Medulla oblongata (tissue), 1 donor: ENCODE measurements at regions not wholly inside any gene's neighbourhood (a gene's known extent, or its start where the extent isn't known, plus 50 kb on each side); places are given as distances from the start of the nearest gene placed in this dataset.

ENCODE experiments used
- DNase-seq: peaks from one replicate; pipeline ENCODE4 v3.0.0-alpha.2; 2015; ENCODE audit errors: extremely low spot score

DNA sequence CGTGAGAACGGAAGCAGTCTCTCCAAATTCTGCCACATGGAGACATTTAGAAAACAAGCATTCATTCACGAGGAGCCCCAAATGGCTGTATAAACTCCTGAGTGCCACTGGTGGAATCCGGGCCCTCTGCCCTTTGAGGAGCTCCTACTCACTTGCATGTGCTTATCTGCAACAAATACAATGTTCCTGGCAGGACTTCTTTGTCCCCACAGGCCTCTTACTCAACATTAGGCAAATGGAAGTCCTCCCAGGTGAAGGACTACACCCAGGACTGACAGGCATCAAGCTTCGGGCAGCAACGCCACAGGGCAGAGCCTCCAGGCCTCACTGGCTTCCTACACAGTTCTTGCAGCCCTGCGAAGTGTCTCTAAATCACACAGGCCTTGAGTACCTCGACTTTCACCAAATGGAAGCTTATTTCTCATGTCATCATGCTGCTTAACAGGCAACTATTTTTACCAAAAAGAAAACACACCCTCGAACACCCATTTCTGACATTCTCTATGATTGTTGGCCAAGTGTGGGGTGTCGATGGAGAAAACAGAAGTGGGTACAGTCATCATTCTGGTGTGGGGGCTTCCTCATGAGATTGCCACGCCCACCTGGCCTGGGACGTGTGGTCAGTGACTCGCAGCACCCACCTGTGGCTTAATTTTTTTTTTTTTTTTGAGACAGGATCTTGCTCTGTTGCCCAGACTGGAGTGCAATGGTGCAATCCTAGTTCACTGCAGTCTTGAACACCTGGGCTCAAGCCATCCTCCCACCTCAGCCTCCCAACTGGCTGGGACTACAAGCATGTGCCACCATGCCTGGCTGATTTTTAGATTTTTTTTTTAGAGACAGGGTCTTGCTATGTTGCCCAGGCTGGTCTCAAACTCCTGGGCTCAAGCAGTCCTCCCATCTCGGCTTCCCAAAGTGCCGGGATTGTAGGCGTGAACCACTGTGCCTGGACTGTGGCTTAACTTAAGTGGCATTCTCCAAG is 186.8 kb upstream of the GLI2 start:
- DNase-seq: no peak

- no peak for DNase-seq
Observed at GRCh38 chr2:120549841-120550240, 185.8 kb upstream of the GLI2 start.

- DNase-seq: no peak
Observed at GRCh38 chr2:120550282-120550681, 185.4 kb upstream of the GLI2 start.

DNA sequence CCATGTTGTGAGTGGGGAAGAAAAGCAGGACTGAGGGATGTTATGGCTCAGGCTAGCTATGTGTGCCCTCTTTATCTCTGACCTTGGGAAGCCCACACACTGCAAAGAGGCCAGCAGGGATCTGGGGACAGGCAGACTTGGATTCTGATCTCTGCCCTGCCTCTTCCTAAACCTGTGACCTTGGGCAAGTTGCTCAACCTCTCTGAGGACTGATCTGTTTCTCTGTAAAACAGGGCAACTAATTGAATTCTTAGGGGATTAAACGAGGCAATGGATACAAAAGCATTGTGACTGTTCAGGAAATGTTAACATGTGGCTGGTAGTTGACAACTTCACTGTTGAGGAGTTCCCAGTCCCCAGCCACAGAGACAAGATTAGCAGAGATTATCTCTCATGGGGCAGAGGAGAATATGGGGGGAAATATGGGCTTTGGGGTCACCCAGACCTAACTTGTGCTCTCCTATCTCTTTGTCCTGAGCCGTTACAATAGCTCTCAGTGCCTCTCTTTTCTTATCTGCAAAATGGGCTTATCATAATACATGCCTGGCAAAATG is 184.7 kb upstream of the GLI2 start:
- DNase-seq: no peak

- peak; percentile 53 for DNase-seq
Observed at GRCh38 chr2:120551522-120551921, 184.1 kb upstream of the GLI2 start.

DNA sequence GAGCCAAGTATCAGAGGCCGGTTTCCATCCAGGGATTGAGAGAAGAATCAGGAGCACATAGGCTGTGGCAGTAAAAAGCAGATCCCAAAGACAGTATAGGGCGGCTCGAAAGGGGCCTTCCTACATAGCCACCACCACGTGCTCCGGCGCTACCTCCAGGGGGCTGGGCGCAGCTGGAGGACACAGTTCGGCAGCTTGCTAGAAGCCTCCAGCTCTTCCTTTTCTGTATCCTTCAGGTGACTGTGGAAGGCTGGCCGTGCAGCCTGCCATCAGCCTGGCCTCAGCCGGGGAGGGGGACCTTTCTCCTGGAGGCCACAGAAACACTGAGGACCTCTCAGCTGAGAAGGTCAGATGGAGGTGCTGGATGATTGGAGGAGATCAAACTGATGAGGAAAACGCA is 183.6 kb upstream of the GLI2 start:
- no peak for DNase-seq

GRCh38 chr2:120552800-120553481 is 182.7 kb upstream of the GLI2 start:
- peak; percentile 72 for DNase-seq

DNA sequence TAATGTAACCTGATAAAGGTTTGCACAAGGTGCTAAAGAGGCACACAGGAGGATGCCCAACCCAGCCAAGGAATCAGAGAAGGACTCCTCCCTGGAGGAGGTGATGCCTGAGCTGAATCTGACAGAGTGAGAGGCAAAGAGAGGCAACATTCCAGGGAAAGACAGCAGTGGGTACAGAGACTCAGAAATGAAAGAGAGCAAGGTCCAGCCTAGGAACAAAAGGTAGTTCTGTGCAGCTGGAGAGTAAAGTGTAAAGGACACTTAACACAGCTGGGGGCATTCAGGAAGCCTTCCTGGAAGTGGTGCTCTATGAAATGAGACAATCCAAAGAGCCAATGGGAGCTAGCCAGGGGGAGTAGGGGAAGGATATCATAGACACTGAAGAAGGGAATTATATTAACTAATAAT is 181.0 kb upstream of the GLI2 start:
- DNase-seq: no peak

DNA sequence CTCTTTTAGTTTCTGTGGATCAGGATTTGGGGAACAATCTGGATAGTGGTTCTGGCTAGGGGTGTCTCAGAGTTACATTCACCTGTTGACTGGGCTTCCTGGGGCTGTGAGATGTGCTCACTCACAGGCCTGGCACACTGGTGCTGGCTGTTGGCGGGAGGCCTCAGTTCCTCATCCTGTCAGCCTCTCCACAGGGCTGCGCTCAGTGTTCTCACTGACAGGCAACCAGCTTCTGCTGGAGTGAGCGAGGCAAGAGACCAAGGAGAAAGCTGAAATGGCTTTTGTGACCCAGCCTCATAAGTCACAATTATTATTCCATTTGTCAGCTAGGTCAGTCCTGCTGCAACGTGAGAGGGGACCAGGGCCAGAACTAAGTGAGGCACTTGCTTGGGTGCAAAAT is 180.6 kb upstream of the GLI2 start:
- no peak for DNase-seq

DNA sequence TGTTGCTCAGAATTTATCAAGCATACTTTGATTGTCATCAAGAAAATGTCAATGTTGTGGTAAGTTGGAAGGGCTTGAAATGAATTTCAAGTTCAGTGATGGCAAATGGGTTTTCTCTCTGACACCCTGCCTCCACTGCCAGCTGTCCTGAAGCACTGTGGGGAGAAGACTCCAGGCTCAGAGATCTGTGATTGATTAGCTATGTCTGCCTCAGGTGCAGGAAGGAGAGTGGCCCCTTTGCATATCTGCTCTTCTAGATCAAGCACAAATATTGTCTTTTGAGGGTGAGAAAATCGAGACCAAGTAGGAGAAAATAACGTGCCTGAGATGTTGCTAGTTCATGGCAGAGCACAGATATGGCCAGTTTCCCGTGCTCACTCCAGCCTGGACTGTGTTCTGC is 178.8 kb upstream of the GLI2 start:
- DNase-seq: no peak

GRCh38 chr2:120558847-120559246 is 176.8 kb upstream of the GLI2 start:
- no peak for DNase-seq

DNA sequence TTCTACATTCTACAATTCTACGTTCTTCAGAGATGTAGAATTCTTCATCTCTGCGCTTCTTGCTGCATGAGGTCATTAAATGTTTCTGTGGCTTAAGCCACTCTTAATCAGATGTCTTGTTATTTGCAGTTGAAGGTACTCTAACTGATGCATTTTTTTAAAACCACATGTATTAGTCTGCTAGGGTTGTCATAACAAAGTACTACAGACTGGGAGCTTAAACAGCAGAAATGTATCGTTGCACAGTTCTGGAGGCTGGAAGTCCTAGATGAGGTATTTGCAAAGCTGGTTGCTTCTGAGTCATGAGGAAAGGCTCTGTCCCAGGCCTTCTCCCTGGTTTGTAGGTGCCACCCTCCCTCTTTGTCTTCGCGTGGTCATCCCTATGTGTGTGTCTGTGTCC is 176.3 kb upstream of the GLI2 start:
- DNase-seq: no peak

DNA sequence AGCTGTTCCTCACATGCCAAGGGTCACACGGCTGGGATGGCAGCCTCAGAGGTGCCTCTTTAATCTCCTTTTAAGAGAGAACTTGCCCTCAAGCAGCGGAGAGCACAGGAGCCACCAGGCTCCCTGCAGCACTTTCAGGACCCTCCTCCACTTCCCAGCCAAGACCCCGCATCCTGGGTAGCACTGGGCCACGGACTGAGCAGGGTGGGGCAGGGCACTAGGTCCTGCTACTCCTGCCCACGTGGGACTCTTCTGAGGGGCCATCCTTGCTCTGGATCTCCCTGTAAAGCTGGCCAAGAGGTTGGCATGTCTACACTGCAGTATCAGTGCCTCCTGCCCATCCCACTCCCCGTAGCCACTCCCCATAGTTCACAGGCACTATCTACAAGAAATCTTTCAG is 175.3 kb upstream of the GLI2 start:
- DNase-seq: no peak

DNA sequence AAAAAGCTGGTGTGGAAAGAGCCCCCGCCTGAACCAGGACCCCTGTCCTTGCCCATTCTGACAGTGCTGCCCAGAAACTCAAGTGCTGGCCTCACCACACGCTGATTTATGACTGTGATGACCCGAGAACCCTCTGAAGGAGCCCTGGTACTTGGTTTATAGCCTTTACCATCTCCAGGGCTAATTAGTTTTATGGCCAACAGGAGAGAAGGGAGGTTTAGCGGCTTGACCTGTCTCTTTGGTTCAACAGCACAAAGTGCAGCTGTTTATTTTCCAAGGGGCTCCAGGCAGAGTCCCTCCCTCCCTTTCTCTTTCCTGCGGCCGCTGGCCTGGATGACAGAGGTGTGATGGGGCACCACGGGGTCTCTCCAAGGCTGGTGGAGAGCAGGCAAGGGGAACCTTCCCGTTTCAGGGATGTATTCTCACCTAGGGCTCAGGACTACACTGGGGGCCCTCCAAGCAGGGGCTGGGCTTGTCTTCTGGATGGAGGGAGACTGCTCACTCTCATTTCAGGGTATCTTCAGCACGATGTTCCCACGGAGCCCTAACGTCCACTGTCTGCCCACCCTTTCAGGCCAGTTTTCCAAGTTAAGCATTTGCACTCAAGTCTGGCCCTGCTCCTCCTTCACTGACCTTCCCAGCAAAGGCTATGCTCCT is 174.2 kb upstream of the GLI2 start:
- no peak for DNase-seq

GRCh38 chr2:120562218-120563005 is 173.3 kb upstream of the GLI2 start:
- DNase-seq: no peak

GRCh38 chr2:120563616-120564015 is 172.1 kb upstream of the GLI2 start:
- no peak for DNase-seq

DNA sequence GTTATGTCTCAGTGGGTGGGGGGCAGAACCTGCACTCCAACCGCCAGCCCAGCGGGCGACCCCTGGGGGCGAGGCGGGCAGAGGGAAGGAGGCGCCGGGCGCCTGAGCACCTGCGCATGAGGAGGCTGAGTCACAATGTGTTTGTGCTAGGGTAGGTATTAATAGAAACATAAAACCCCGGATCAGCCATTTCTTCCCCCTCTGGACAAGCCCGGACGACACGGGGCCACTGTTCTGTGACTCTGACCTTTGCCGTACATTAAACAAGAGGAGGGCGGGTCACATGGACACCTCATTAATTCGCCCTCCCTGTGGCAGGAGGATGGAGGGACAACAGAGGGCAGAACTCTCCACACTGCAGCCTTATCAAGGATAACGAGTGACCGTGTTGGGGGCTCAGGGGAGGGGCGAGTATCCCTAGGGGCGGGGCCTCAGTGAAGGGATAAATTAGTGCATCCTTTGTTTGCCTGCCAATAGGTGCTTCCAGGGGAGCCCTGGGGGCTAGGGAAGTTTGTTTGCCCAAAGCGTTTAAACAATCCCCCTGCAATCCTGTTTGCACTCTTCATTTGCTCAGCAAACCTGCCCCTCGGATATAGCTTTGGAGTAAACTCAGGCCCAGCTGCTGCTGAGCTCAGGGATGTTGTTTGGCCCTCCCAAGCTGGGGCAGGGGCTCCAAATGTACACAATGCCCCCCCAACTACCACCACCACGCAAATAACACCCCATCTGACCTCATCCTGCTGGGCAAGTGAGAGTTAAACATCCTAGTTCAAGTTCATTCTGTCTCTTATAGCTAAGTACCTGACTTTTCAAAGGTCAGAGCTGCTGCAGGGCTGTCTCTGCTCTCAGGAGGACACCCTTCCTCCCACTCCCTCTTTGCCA is 171.2 kb upstream of the GLI2 start:
- DNase-seq: no peak

- DNase-seq: no peak
Observed at GRCh38 chr2:120565095-120565460, 170.6 kb upstream of the GLI2 start.

DNA sequence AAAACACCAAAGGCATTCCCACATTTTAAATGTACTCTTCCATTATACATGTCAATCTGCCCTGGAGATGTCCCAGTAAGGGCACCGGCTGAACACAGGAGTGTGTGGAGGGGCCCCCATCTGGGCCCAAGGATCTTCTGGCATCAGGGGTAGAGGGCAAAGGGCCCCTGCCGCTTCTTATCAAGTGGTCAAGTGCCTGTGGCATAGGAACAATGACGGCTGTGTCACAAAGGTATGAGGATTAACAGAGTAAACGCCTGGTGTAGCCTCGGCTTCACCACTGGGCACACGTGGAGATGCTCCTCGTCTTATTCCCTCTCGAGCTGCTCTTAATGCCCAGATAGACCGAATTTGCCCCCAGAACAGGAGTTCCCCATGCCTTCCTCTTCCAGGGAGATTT is 169.7 kb upstream of the GLI2 start:
- no peak for DNase-seq

GRCh38 chr2:120566331-120567035 is 169.2 kb upstream of the GLI2 start:
- DNase-seq: no peak
